Left lobe of liver (tissue), 2 donors: ENCODE measurements at regions not wholly inside any gene's neighbourhood (a gene's known extent, or its start where the extent isn't known, plus 50 kb on each side); places are given as distances from the start of the nearest gene placed in this dataset.
A peak's percentile ranks its signal among the peaks of the same experiment; 100 is the strongest.

Experiments used
- ATAC-seq: fragments of 200-7000 bp; cut with Tn5 transposase; one replicate; pipeline ENCODE4 v1.9.1; 2020; ENCODE audit warnings: mild to moderate bottlenecking, moderate library complexity
- DNase-seq: peaks from one replicate; pipeline ENCODE4 v3.0.0-alpha.2; 2020; ENCODE audit warnings: low spot score
- donor health status: DM: no; HTN: no; CAD: no; lungs with moderate emphysema.
- donor health status: DM: no; HTN: yes; CAD: no.

- DNase-seq: no peak
- no peak for ATAC-seq
Observed at GRCh38 chr15:35320158-35320780, 225.7 kb downstream of the DPH6 start.

- ATAC-seq: no peak
- DNase-seq: no peak
Observed at GRCh38 chr15:35319354-35319753, 226.6 kb downstream of the DPH6 start.

GRCh38 chr15:35317217-35317616 lies 228.7 kb downstream of the DPH6 start:
- ATAC-seq (no peak), DNase-seq (no peak)

GRCh38 chr15:35312344-35312743 lies 227.2 kb upstream of the NANOGP8 start:
- DNase-seq: no peak
- ATAC-seq: peak; percentile 83

- DNase-seq (no peak), ATAC-seq (no peak)
Observed at GRCh38 chr15:35311615-35312014, 226.5 kb upstream of the NANOGP8 start.

GRCh38 chr15:35309886-35310285 lies 224.8 kb upstream of the NANOGP8 start:
- ATAC-seq (no peak), DNase-seq (no peak)

GRCh38 chr15:35308802-35309201 lies 223.7 kb upstream of the NANOGP8 start:
- no peak for DNase-seq
- peak; percentile 32 for ATAC-seq

- no peak for DNase-seq
- no peak for ATAC-seq
Observed at GRCh38 chr15:35307676-35308075, 222.6 kb upstream of the NANOGP8 start.

GRCh38 chr15:35307026-35307425 lies 221.9 kb upstream of the NANOGP8 start:
- DNase-seq (no peak), ATAC-seq (peak; percentile 46)

GRCh38 chr15:35306361-35306981 lies 221.4 kb upstream of the NANOGP8 start:
- DNase-seq (peak; percentile 71), ATAC-seq (peak; percentile 90)

GRCh38 chr15:35305946-35306345 lies 220.9 kb upstream of the NANOGP8 start:
- DNase-seq (no peak), ATAC-seq (no peak)

- ATAC-seq (no peak), DNase-seq (no peak)
Observed at GRCh38 chr15:35305031-35305550, 220.0 kb upstream of the NANOGP8 start.

- DNase-seq (no peak), ATAC-seq (no peak)
Observed at GRCh38 chr15:35304389-35304788, 219.3 kb upstream of the NANOGP8 start.

- ATAC-seq (no peak), DNase-seq (no peak)
Observed at GRCh38 chr15:35302334-35302733, 217.2 kb upstream of the NANOGP8 start.

GRCh38 chr15:35301088-35301487 lies 216.0 kb upstream of the NANOGP8 start:
- no peak for DNase-seq
- peak; percentile 85 for ATAC-seq

- ATAC-seq (peak; percentile 34), DNase-seq (no peak)
Observed at GRCh38 chr15:35299059-35299735, 214.1 kb upstream of the NANOGP8 start.

- no peak for DNase-seq
- no peak for ATAC-seq
Observed at GRCh38 chr15:35298509-35298908, 213.4 kb upstream of the NANOGP8 start.

- peak; percentile 48 for ATAC-seq
- no peak for DNase-seq
Observed at GRCh38 chr15:35293353-35294130, 208.4 kb upstream of the NANOGP8 start.

GRCh38 chr15:35290301-35290721 lies 205.2 kb upstream of the NANOGP8 start:
- ATAC-seq (peak; percentile 18), DNase-seq (no peak)

GRCh38 chr15:35289024-35289617 lies 204.0 kb upstream of the NANOGP8 start:
- no peak for DNase-seq
- ATAC-seq: peak; percentile 98

- ATAC-seq: no peak
Observed at GRCh38 chr15:35288580-35288979, 203.5 kb upstream of the NANOGP8 start.

More at GRCh38 chr15:35288580-35288979, 203.5 kb upstream of the NANOGP8 start:
- no peak for DNase-seq
